ENCODE measurements at regions not wholly inside any gene's neighbourhood (a gene's known extent, or its start where the extent isn't known, plus 50 kb on each side); places are given as distances from the start of the nearest gene placed in this dataset.

GRCh38 chr5:4255441-4255840 is 659.8 kb downstream of the IRX1 start:
- CTCF ChIA-PET: no interaction called here
- POLR2A ChIA-PET: no interaction called here
- TF ChIP-seq CTCF (IDR thresholded peaks at IDR 0.05; ENCODE audit: insufficient read depth, low read length, missing control alignments): no peak
- no peak for DNase-seq (ENCODE audit: low read depth, low spot score)
- no peak overlapping the region for H3K4me3 ChIP-seq (ENCODE audit: low read depth, low read length)

- no peak for TF ChIP-seq CTCF (IDR thresholded peaks at IDR 0.05; ENCODE audit: insufficient read depth, low read length, missing control alignments)
- ChIA-PET POLR2A (no interaction called here), CTCF (no interaction called here)
- no peak for DNase-seq (ENCODE audit: low read depth, low spot score)
- no peak overlapping the region for H3K4me3 ChIP-seq (ENCODE audit: low read depth, low read length)
These were observed 662.5 kb downstream of the IRX1 start for GRCh38 chr5:4258170-4258569.

GRCh38 chr5:4271193-4271592 is 675.6 kb downstream of the IRX1 start:
- no peak for TF ChIP-seq CTCF (IDR thresholded peaks at IDR 0.05; ENCODE audit: insufficient read depth, low read length, missing control alignments)
- CTCF ChIA-PET: no interaction called here
- H3K4me3 ChIP-seq (ENCODE audit: low read depth, low read length): no peak overlapping the region
- no peak for DNase-seq (ENCODE audit: low read depth, low spot score)
- POLR2A ChIA-PET: no interaction called here

- ChIA-PET POLR2A (no interaction called here), CTCF (no interaction called here)
- no peak overlapping the region for H3K4me3 ChIP-seq (ENCODE audit: low read depth, low read length)
- TF ChIP-seq CTCF (IDR thresholded peaks at IDR 0.05; ENCODE audit: insufficient read depth, low read length, missing control alignments): no peak
- no peak for DNase-seq (ENCODE audit: low read depth, low spot score)
These were observed 679.6 kb downstream of the IRX1 start for GRCh38 chr5:4275232-4275631.

- DNase-seq (ENCODE audit: low read depth, low spot score): no peak
- no peak overlapping the region for H3K4me3 ChIP-seq (ENCODE audit: low read depth, low read length)
- no peak for TF ChIP-seq CTCF (IDR thresholded peaks at IDR 0.05; ENCODE audit: insufficient read depth, low read length, missing control alignments)
- CTCF ChIA-PET: no interaction called here
- POLR2A ChIA-PET: interaction anchor here (0.8 kb wide), 1 partner anchor 9 kb away, joined by 3 read pairs; no protein-coding TSS in a partner anchor
These were observed 699.2 kb downstream of the IRX1 start for GRCh38 chr5:4294878-4295277.

GRCh38 chr5:4295663-4296339 is 700.2 kb downstream of the IRX1 start:
- ChIA-PET CTCF (no interaction called here), POLR2A (interaction anchor here (0.8 kb wide), 1 partner anchor 9 kb away, joined by 3 read pairs; no protein-coding TSS in a partner anchor)
- DNase-seq (ENCODE audit: low read depth, low spot score): no peak
- no peak for TF ChIP-seq CTCF (IDR thresholded peaks at IDR 0.05; ENCODE audit: insufficient read depth, low read length, missing control alignments)
- no peak overlapping the region for H3K4me3 ChIP-seq (ENCODE audit: low read depth, low read length)
